SK-N-SH (cell line): ENCODE measurements at regions not wholly inside any gene's neighbourhood (a gene's known extent, or its start where the extent isn't known, plus 50 kb on each side); places are given as distances from the start of the nearest gene placed in this dataset.

Source experiments
- CTCF ChIA-PET: fragments of 300-600, 350-600 bp; formaldehyde crosslinking; extraction: SDS; loops from one replicate; lab custom pipeline; 2021; lab: Yijun Ruan, JAX
- POLR2A ChIA-PET: fragments of 350-600 bp; sonication (Branson Sonifier 250); formaldehyde crosslinking; extraction: SDS; loops from one replicate; lab custom pipeline; 2020; ENCODE audit warnings: antibody characterized with exemption, inconsistent platforms; lab: Yijun Ruan, JAX
- DNase-seq: peaks from one replicate; pipeline ENCODE4 v3.0.0; 2012
- H2AFZ ChIP-seq: fragments of 200-600 bp; sonication (generic); 2 replicates; pipeline ENCODE4 v1.8.1; 2016; ENCODE audit warnings: antibody characterized with exemption, mild to moderate bottlenecking, low read depth
- H3F3A ChIP-seq: fragments of 200-600 bp; sonication (generic); replicated peaks from 2 replicates; pipeline ENCODE3; 2016; ENCODE audit warnings: antibody characterized with exemption, mild to moderate bottlenecking; ENCODE audit not compliant: insufficient read depth
- H3K27ac ChIP-seq, 2 experiments: fragments of 200-500 bp in 1 of 2; fragments of 200-600 bp in 1 of 2; sonication (Bioruptor generic) in 1 of 2; sonication (generic), shearing (Covaris generic) in 1 of 2; 2 replicates each; pipeline versions ENCODE4 v1.5.1 to v1.6.1; 2014 to 2016; ENCODE audit warnings: low read depth in 2 of 2, inconsistent platforms in 1 of 2, low read length in 1 of 2, mild to moderate bottlenecking in 1 of 2, mixed read lengths in 1 of 2
- H3K27me3 ChIP-seq: fragments of 200-600 bp; sonication (generic), shearing (Covaris generic); 2 replicates; pipeline ENCODE4 v1.6.1; 2016; ENCODE audit warnings: mixed run types; ENCODE audit not compliant: insufficient read depth
- H3K36me3 ChIP-seq, 2 experiments: fragments of 200-500 bp in 1 of 2; fragments of 200-600 bp in 1 of 2; sonication (Bioruptor generic) in 1 of 2; sonication (generic) in 1 of 2; replicated peaks in 1 of 2; 2 replicates each; pipeline versions ENCODE3 to v1.5.1; 2014 to 2016; ENCODE audit warnings: low read length in 1 of 2, mild to moderate bottlenecking in 1 of 2; ENCODE audit not compliant: insufficient read depth in 2 of 2, control insufficient read depth in 1 of 2
- H3K4me1 ChIP-seq, 2 experiments: fragments of 200-500 bp in 1 of 2; fragments of 200-600 bp in 1 of 2; sonication (Bioruptor generic) in 1 of 2; sonication (generic), shearing (Covaris generic) in 1 of 2; 2 replicates each; pipeline versions ENCODE4 v1.5.1 to v1.6.1; 2014 to 2016; ENCODE audit warnings: low read depth in 1 of 2, low read length in 1 of 2, mixed run types in 1 of 2; ENCODE audit not compliant: insufficient read depth in 2 of 2, control insufficient read depth in 1 of 2
- H3K4me2 ChIP-seq: fragments of 200-600 bp; sonication (generic), shearing (Covaris generic); 2 replicates; pipeline ENCODE4 v1.6.1; 2017; ENCODE audit warnings: mixed run types
- H3K4me3 ChIP-seq, 2 experiments: fragments of 200-500 bp in 1 of 2; fragments of 200-600 bp in 1 of 2; sonication (Bioruptor generic) in 1 of 2; sonication (generic), shearing (Covaris generic) in 1 of 2; 2 replicates each; pipeline versions ENCODE4 v1.5.1 to v1.8.1; 2014 to 2016; ENCODE audit warnings: low read depth in 2 of 2, inconsistent platforms in 1 of 2, low read length in 1 of 2, mild to moderate bottlenecking in 1 of 2, mixed read lengths in 1 of 2, moderate library complexity in 1 of 2
- H3K79me2 ChIP-seq: fragments of 200-600 bp; sonication (generic); 2 replicates; pipeline ENCODE4 v1.8.1; 2017; ENCODE audit warnings: mild to moderate bottlenecking; ENCODE audit not compliant: insufficient read depth
- H3K9ac ChIP-seq: fragments of 200-600 bp; sonication (generic); 2 replicates; pipeline ENCODE4 v1.6.1; 2017; ENCODE audit warnings: mixed run types
- H3K9me2 ChIP-seq: fragments of 200-600 bp; sonication (generic); 2 replicates; pipeline ENCODE4 v1.6.1; 2017; ENCODE audit warnings: mixed run types
- H3K9me3 ChIP-seq: fragments of 200-600 bp; sonication (generic); 2 replicates; pipeline ENCODE4 v1.6.1; 2017; ENCODE audit warnings: mixed run types, mild to moderate bottlenecking, moderate library complexity
- H4K20me1 ChIP-seq: fragments of 200-600 bp; sonication (generic); 2 replicates; pipeline ENCODE4 v1.6.1; 2017; ENCODE audit warnings: mild to moderate bottlenecking, mixed run types; ENCODE audit not compliant: insufficient read depth
- CHD2 ChIP-seq: fragments of 150-350 bp; IDR thresholded peaks from 2 replicates; pipeline ENCODE4 v1.6.1; 2018; ENCODE audit warnings: low read length; ENCODE audit not compliant: partially characterized antibody
- CTCF ChIP-seq: fragments of 200-600 bp; sonication (generic); IDR thresholded peaks from 2 replicates; pipeline ENCODE4 v1.6.1; 2017; ENCODE audit warnings: antibody characterized with exemption, mild to moderate bottlenecking, moderate library complexity
- ELF1 ChIP-seq: IDR thresholded peaks from 2 replicates; pipeline ENCODE4 v1.4.0; 2012
- EP300 ChIP-seq, 2 experiments: IDR thresholded peaks; 2 replicates each; pipeline versions ENCODE4 v1.4.0 to v1.6.1; 2012; ENCODE audit warnings: borderline replicate concordance in 1 of 2, low read depth in 1 of 2, low read length in 1 of 2
- FOSL2 ChIP-seq: IDR thresholded peaks from 2 replicates; pipeline ENCODE4 v1.4.0; 2012; ENCODE audit warnings: low read depth, mild to moderate bottlenecking, moderate library complexity, borderline replicate concordance
- FOXM1 ChIP-seq: IDR thresholded peaks from 2 replicates; pipeline ENCODE4 v1.4.0; 2012; ENCODE audit warnings: low read depth, mild to moderate bottlenecking
- GATA2 ChIP-seq: sonication (generic); formaldehyde crosslinking; IDR thresholded peaks from 2 replicates; pipeline ENCODE4 v1.5.0; 2020; ENCODE audit warnings: mild to moderate bottlenecking, missing genetic modification reagents
- JUND ChIP-seq: IDR thresholded peaks from 2 replicates; pipeline ENCODE4 v1.4.0; 2012
- MEF2A ChIP-seq: IDR thresholded peaks from 2 replicates; pipeline ENCODE4 v1.4.0; 2012; ENCODE audit warnings: low read depth, borderline replicate concordance
- NFIC ChIP-seq: IDR thresholded peaks from 2 replicates; pipeline ENCODE4 v1.4.0; 2012; ENCODE audit warnings: borderline replicate concordance
- NRF1 ChIP-seq: IDR thresholded peaks from 2 replicates; pipeline ENCODE4 v1.6.1; 2012; ENCODE audit warnings: low read depth, mild to moderate bottlenecking, low read length
- POLR2AphosphoS5 ChIP-seq: IDR thresholded peaks from 2 replicates; pipeline ENCODE4 v1.6.1; 2012; ENCODE audit warnings: low read depth, low read length
- RFX5 ChIP-seq: IDR thresholded peaks from 2 replicates; pipeline ENCODE4 v1.6.1; 2012; ENCODE audit warnings: mild to moderate bottlenecking, improper control_type of control experiment, low read length
- RXRA ChIP-seq: IDR thresholded peaks from 2 replicates; pipeline ENCODE4 v1.4.0; 2012; ENCODE audit warnings: low read depth, mild to moderate bottlenecking, borderline replicate concordance
- SIN3A ChIP-seq: IDR thresholded peaks from 2 replicates; pipeline ENCODE4 v1.6.1; 2012; ENCODE audit warnings: low read depth, mild to moderate bottlenecking, low read length, moderate library complexity, borderline replicate concordance
- SMC3 ChIP-seq: IDR thresholded peaks from 2 replicates; pipeline ENCODE4 v1.6.1; 2012; ENCODE audit warnings: low read depth, low read length, improper control_type of control experiment
- TAF1 ChIP-seq: IDR thresholded peaks from 2 replicates; pipeline ENCODE4 v1.6.1; 2012; ENCODE audit warnings: low read depth, mild to moderate bottlenecking, low read length, moderate library complexity, borderline replicate concordance
- TCF12 ChIP-seq: IDR thresholded peaks from 2 replicates; pipeline ENCODE4 v1.4.0; 2012
- TEAD4 ChIP-seq: IDR thresholded peaks from 2 replicates; pipeline ENCODE4 v1.4.0; 2012; ENCODE audit warnings: mild to moderate bottlenecking, borderline replicate concordance; ENCODE audit not compliant: insufficient read depth
- YY1 ChIP-seq: IDR thresholded peaks from 2 replicates; pipeline ENCODE4 v1.4.0; 2012; ENCODE audit warnings: low read depth, mild to moderate bottlenecking
- WGBS: methylation state at CpG from one replicate; pipeline ENCODE4 v1.1.6; 2017; ENCODE audit warnings: low lambda C conversion rate; 5-methylcytosine and 5-hydroxymethylcytosine counted together
- TF ChIP-seq, protein P1 (sequence below): IDR thresholded peaks from 2 replicates; pipeline ENCODE4 v1.4.0; 2012; ENCODE audit warnings: low read depth, borderline replicate concordance
- TF ChIP-seq, protein P2 (sequence below): fragments of 150-350 bp; IDR thresholded peaks from 2 replicates; pipeline ENCODE4 v1.6.1; 2017; ENCODE audit warnings: antibody characterized with exemption, low read length, low read depth, borderline replicate concordance
- TF ChIP-seq, protein P3 (sequence below): IDR thresholded peaks from 2 replicates; pipeline ENCODE4; 2012

DNA sequence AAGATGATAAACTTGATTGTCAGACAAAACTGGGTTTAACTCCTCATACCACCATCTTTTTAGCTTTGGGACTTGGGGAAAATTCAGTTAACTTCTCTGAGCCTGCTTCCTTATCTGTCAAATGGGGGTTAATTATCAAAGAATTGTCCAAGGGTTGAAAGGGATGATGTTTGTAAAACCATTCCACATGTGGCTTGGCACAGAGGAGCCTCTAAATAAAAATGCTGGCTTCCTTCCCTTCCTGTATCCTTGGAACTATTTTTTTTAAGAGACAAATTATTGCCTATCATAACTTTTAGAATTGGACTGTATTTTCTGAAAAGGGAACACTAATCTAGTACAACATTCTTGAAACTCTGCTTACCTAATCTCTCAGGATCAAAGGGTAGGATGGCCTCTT is 143.4 kb upstream of the USP24 start:
- TF ChIP-seq FOSL2 (no peak), FOXM1 (no peak), RFX5 (no peak), NRF1 (no peak), JUND (no peak), CHD2 (no peak), SMC3 (no peak), NFIC (no peak), YY1 (no peak), RXRA (no peak), MEF2A (no peak), TCF12 (no peak)
- TF ChIP-seq, protein P1, sequence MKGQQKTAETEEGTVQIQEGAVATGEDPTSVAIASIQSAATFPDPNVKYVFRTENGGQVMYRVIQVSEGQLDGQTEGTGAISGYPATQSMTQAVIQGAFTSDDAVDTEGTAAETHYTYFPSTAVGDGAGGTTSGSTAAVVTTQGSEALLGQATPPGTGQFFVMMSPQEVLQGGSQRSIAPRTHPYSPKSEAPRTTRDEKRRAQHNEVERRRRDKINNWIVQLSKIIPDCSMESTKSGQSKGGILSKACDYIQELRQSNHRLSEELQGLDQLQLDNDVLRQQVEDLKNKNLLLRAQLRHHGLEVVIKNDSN = no peak
- TF ChIP-seq, protein P2, sequence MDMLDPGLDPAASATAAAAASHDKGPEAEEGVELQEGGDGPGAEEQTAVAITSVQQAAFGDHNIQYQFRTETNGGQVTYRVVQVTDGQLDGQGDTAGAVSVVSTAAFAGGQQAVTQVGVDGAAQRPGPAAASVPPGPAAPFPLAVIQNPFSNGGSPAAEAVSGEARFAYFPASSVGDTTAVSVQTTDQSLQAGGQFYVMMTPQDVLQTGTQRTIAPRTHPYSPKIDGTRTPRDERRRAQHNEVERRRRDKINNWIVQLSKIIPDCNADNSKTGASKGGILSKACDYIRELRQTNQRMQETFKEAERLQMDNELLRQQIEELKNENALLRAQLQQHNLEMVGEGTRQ = no peak
- TF ChIP-seq, protein P3, sequence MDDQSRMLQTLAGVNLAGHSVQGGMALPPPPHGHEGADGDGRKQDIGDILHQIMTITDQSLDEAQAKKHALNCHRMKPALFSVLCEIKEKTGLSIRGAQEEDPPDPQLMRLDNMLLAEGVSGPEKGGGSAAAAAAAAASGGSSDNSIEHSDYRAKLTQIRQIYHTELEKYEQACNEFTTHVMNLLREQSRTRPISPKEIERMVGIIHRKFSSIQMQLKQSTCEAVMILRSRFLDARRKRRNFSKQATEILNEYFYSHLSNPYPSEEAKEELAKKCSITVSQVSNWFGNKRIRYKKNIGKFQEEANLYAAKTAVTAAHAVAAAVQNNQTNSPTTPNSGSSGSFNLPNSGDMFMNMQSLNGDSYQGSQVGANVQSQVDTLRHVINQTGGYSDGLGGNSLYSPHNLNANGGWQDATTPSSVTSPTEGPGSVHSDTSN = no peak
- no peak overlapping the region for H3K4me3 ChIP-seq
- H3K4me2 ChIP-seq = no peak overlapping the region
- no peak overlapping the region for H3K27ac ChIP-seq
- no peaks in the 10 kb centered on the region for H3K79me2 ChIP-seq
- H3K9me2 ChIP-seq = no peaks in the 10 kb centered on the region
- H2AFZ ChIP-seq = no peak overlapping the region
- H3K9ac ChIP-seq = no peak overlapping the region
- no peaks in the 10 kb centered on the region for H3K9me3 ChIP-seq
- ChIA-PET POLR2A (no interaction called here), CTCF (interaction anchor here (1.2 to 1.3 kb wide), 2 partner anchors 18 to 20 kb away, joined by 3 to 6 read pairs; no protein-coding TSS in a partner anchor)
- no peaks in the 10 kb centered on the region for H3F3A ChIP-seq
- DNase-seq = no peak
- no peaks in the 10 kb centered on the region for H3K27me3 ChIP-seq
- H3K36me3 ChIP-seq = no peaks in the 10 kb centered on the region
- no peaks in the 10 kb centered on the region for H4K20me1 ChIP-seq
- peaks cover 0 to 5% of the 10 kb centered on the region in 2 experiments; a peak in 1 of 4 replicates for H3K4me1 ChIP-seq

GRCh38 chr1:55355549-55355948 is 140.4 kb upstream of the USP24 start:
- Histone ChIP-seq H2AFZ (no peak overlapping the region), H3K9ac (no peak overlapping the region), H3K4me3 (no peak overlapping the region), H3K4me2 (no peak overlapping the region), H3K4me1 (no peaks in the 10 kb centered on the region), H3K9me3 (no peaks in the 10 kb centered on the region), H3K79me2 (no peaks in the 10 kb centered on the region), H3K27me3 (no peaks in the 10 kb centered on the region), H3K9me2 (no peaks in the 10 kb centered on the region), H3K36me3 (no peaks in the 10 kb centered on the region), H4K20me1 (no peaks in the 10 kb centered on the region), H3F3A (no peaks in the 10 kb centered on the region), H3K27ac (no peak overlapping the region)
- ChIA-PET POLR2A (no interaction called here), CTCF (interaction anchor here (1.0 to 3.2 kb wide), 3 partner anchors 18 to 24 kb away, joined by 3 to 11 read pairs (median 4); no protein-coding TSS in a partner anchor)
- WGBS = 61% methylated on average over 4 of the region's 4 CpGs
- TF ChIP-seq EP300 (IDR thresholded peaks at IDR 0.05; ENCODE audit: borderline replicate concordance in 1 of 2, low read depth in 1 of 2, low read length in 1 of 2) (no peak), ELF1 (no peak), RFX5 (no peak), SMC3 (no peak), POLR2AphosphoS5 (no peak), TAF1 (no peak), GATA2 (CRISPR knock-in tag) (no peak), NRF1 (no peak), TEAD4 (no peak), SIN3A (no peak), CTCF (no peak)
- TF ChIP-seq, protein P2 = no peak
- TF ChIP-seq, protein P1 = no peak
- DNase-seq = no peak
